ENCODE measurements at regions not wholly inside any gene's neighbourhood (a gene's known extent, or its start where the extent isn't known, plus 50 kb on each side); places are given as distances from the start of the nearest gene placed in this dataset.

GRCh38 chr10:80985102-80985501, 447.4 kb downstream of the SH2D4B start:
- TF ChIP-seq CTCF (IDR thresholded peaks at IDR 0.05; ENCODE audit: borderline replicate concordance, extremely low read depth, low read length, poor library complexity, severe bottlenecking) (no peak), EZH2 (IDR thresholded peaks at IDR 0.05; ENCODE audit: borderline replicate concordance, low read depth, low read length, severe bottlenecking) (no peak)
